ENCODE measurements at regions not wholly inside any gene's neighbourhood (a gene's known extent, or its start where the extent isn't known, plus 50 kb on each side); places are given as distances from the start of the nearest gene placed in this dataset.

DNA sequence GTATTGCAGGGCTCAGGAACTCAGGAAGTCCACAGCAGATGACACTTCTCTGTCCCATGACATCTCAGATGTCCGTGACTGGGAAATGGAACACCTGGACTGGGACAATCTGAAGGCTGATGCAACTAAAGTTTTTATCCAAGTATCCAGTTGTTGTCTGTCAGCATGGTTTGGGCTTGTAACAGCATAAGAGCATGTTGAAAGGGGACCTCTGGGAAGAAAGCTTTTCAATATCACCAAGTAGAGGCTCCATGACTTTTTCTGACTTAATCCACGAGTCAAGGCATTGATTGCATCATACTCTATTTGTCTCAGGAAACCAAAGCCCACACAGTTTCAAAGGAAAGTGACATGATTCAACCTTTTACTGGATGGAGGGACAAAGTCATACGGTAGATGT lies 807.7 kb downstream of the MTRR start:
- TF ChIP-seq, protein P1, sequence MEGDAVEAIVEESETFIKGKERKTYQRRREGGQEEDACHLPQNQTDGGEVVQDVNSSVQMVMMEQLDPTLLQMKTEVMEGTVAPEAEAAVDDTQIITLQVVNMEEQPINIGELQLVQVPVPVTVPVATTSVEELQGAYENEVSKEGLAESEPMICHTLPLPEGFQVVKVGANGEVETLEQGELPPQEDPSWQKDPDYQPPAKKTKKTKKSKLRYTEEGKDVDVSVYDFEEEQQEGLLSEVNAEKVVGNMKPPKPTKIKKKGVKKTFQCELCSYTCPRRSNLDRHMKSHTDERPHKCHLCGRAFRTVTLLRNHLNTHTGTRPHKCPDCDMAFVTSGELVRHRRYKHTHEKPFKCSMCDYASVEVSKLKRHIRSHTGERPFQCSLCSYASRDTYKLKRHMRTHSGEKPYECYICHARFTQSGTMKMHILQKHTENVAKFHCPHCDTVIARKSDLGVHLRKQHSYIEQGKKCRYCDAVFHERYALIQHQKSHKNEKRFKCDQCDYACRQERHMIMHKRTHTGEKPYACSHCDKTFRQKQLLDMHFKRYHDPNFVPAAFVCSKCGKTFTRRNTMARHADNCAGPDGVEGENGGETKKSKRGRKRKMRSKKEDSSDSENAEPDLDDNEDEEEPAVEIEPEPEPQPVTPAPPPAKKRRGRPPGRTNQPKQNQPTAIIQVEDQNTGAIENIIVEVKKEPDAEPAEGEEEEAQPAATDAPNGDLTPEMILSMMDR (IDR thresholded peaks at IDR 0.05; ENCODE audit: extremely low read depth in 1 of 2, insufficient read depth in 1 of 2, low read depth in 1 of 2, low read length in 2 of 2) = no peak
- TF ChIP-seq FOS (IDR thresholded peaks at IDR 0.05; ENCODE audit: borderline replicate concordance, insufficient read depth, low read length) (no peak), POLR2A (IDR thresholded peaks at IDR 0.05; ENCODE audit: low read depth, low read length) (no peak), POLR2AphosphoS5 (IDR thresholded peaks at IDR 0.05; ENCODE audit: insufficient read depth, low read depth, low read length) (no peak), JUN (IDR thresholded peaks at IDR 0.05; ENCODE audit: borderline replicate concordance, insufficient read depth, insufficient read length, low read depth) (no peak), EZH2 (IDR thresholded peaks at IDR 0.05; ENCODE audit: borderline replicate concordance, low read depth, low read length, severe bottlenecking) (no peak)

All from endothelial cell of umbilical vein (primary cell).